ENCODE measurements at regions not wholly inside any gene's neighbourhood (a gene's known extent, or its start where the extent isn't known, plus 50 kb on each side); places are given as distances from the start of the nearest gene placed in this dataset.

GRCh38 chr6:146886587-146887446 is 288.0 kb downstream of the ADGB start:
- H3K36me3 Mint-ChIP-seq (ENCODE audit: unreplicated experiment), result no peaks in the 10 kb centered on the region
- H3K27me3 Mint-ChIP-seq (ENCODE audit: unreplicated experiment), result peaks cover 4% of the 10 kb centered on the region
- no peaks in the 10 kb centered on the region for H3K4me1 Mint-ChIP-seq (ENCODE audit: low read depth, unreplicated experiment)
- no peaks in the 10 kb centered on the region for H3K9me3 Mint-ChIP-seq (ENCODE audit: unreplicated experiment)
- TF ChIP-seq CTCF (IDR thresholded peaks at IDR 0.05; ENCODE audit: partially characterized antibody, unreplicated experiment), result no peak
- H3K27ac Mint-ChIP-seq (ENCODE audit: unreplicated experiment), result no peak overlapping the region
- H3K4me3 Mint-ChIP-seq (ENCODE audit: unreplicated experiment), result no peak overlapping the region
- no peak for DNase-seq

GRCh38 chr6:146887447-146888077 is 288.8 kb downstream of the ADGB start:
- no peak for TF ChIP-seq CTCF (IDR thresholded peaks at IDR 0.05; ENCODE audit: partially characterized antibody, unreplicated experiment)
- Mint-ChIP-seq H3K4me3 (ENCODE audit: unreplicated experiment) (no peak overlapping the region), H3K27me3 (ENCODE audit: unreplicated experiment) (peaks cover 4% of the 10 kb centered on the region), H3K4me1 (ENCODE audit: low read depth, unreplicated experiment) (no peaks in the 10 kb centered on the region), H3K36me3 (ENCODE audit: unreplicated experiment) (no peaks in the 10 kb centered on the region), H3K27ac (ENCODE audit: unreplicated experiment) (no peak overlapping the region), H3K9me3 (ENCODE audit: unreplicated experiment) (no peaks in the 10 kb centered on the region)
- no peak for DNase-seq

- Mint-ChIP-seq H3K4me3 (ENCODE audit: unreplicated experiment) (no peak overlapping the region), H3K36me3 (ENCODE audit: unreplicated experiment) (no peaks in the 10 kb centered on the region), H3K27me3 (ENCODE audit: unreplicated experiment) (peaks cover 4% of the 10 kb centered on the region), H3K9me3 (ENCODE audit: unreplicated experiment) (no peaks in the 10 kb centered on the region), H3K27ac (ENCODE audit: unreplicated experiment) (no peak overlapping the region), H3K4me1 (ENCODE audit: low read depth, unreplicated experiment) (no peaks in the 10 kb centered on the region)
- DNase-seq, result no peak
- no peak for TF ChIP-seq CTCF (IDR thresholded peaks at IDR 0.05; ENCODE audit: partially characterized antibody, unreplicated experiment)
Measured at GRCh38 chr6:146889303-146889702, 290.5 kb downstream of the ADGB start.

GRCh38 chr6:146890172-146890571 is 291.4 kb downstream of the ADGB start:
- no peaks in the 10 kb centered on the region for H3K9me3 Mint-ChIP-seq (ENCODE audit: unreplicated experiment)
- H3K27ac Mint-ChIP-seq (ENCODE audit: unreplicated experiment), result no peak overlapping the region
- no peak for DNase-seq
- H3K36me3 Mint-ChIP-seq (ENCODE audit: unreplicated experiment), result no peaks in the 10 kb centered on the region
- no peak overlapping the region for H3K4me3 Mint-ChIP-seq (ENCODE audit: unreplicated experiment)
- peaks cover 8% of the 10 kb centered on the region for H3K27me3 Mint-ChIP-seq (ENCODE audit: unreplicated experiment)
- TF ChIP-seq CTCF (IDR thresholded peaks at IDR 0.05; ENCODE audit: partially characterized antibody, unreplicated experiment), result no peak
- H3K4me1 Mint-ChIP-seq (ENCODE audit: low read depth, unreplicated experiment), result no peaks in the 10 kb centered on the region
